B cell (primary cell): ENCODE measurements at regions not wholly inside any gene's neighbourhood (a gene's known extent, or its start where the extent isn't known, plus 50 kb on each side); places are given as distances from the start of the nearest gene placed in this dataset.

Experiments
- ATAC-seq: fragments of 200-7000 bp; cut with Tn5 transposase; one replicate; pipeline ENCODE4 v1.10.0; 2021; ENCODE audit warnings: low read depth, mild to moderate bottlenecking, moderate number of reproducible peaks, moderate library complexity
- CTCF ChIA-PET: fragments of 350-600 bp; sonication (Branson Sonifier 250); formaldehyde crosslinking; loops from one replicate; lab custom pipeline; 2021; ENCODE audit warnings: antibody characterized with exemption, inconsistent platforms; lab: Charles Lee
- POLR2A ChIA-PET: fragments of 350-600 bp; sonication (Branson Sonifier 250); formaldehyde crosslinking; loops from one replicate; lab custom pipeline; 2021; ENCODE audit warnings: antibody characterized with exemption; lab: Charles Lee
- DNase-seq: peaks from one replicate; pipeline ENCODE4 v3.0.0; 2013
- H2AFZ ChIP-seq: 2 replicates; pipeline ENCODE4 v1.6.1; 2012; ENCODE audit warnings: mild to moderate bottlenecking, low read depth, low read length; ENCODE audit not compliant: insufficient read depth, poor library complexity, severe bottlenecking
- H3K27ac ChIP-seq, 2 donors: 1 replicate in 1 of 2; 2 replicates in 1 of 2; pipeline ENCODE4 v1.5.1; 2012 to 2013; ENCODE audit warnings: low read length in 2 of 2, mild to moderate bottlenecking in 2 of 2, moderate library complexity in 1 of 2
- H3K27me3 ChIP-seq, 4 experiments: fragments of 200-600 bp in 1 of 4; sonication (generic) in 1 of 4; replicated peaks in 1 of 4; 1 replicate in 2 of 4; 2 replicates in 2 of 4; pipeline versions ENCODE4 v1.6.1 to v1.7.0; 2013 to 2016; ENCODE audit warnings: low read length in 3 of 4, mild to moderate bottlenecking in 2 of 4, mixed read lengths in 1 of 4, moderate library complexity in 1 of 4; ENCODE audit not compliant: insufficient read depth in 4 of 4, control insufficient read depth in 3 of 4; ENCODE audit errors: control extremely low read depth in 1 of 4
- H3K36me3 ChIP-seq, 2 experiments: replicated peaks in 1 of 2; 1 replicate in 1 of 2; 2 replicates in 1 of 2; pipeline versions ENCODE4 v1.6.1 to v1.7.1; 2013; ENCODE audit warnings: low read length in 1 of 2; ENCODE audit not compliant: insufficient read depth in 2 of 2, control insufficient read depth in 1 of 2; ENCODE audit errors: control extremely low read depth in 1 of 2, extremely low read depth in 1 of 2
- H3K4me1 ChIP-seq, 2 donors: fragments of 200-600 bp in 1 of 2; sonication (generic) in 1 of 2; 1 replicate in 1 of 2; 2 replicates in 1 of 2; pipeline versions ENCODE4 v1.5.1 to v1.6.1; 2013 to 2017; ENCODE audit warnings: low read length in 2 of 2; ENCODE audit not compliant: control insufficient read depth in 2 of 2, insufficient read depth in 2 of 2
- H3K4me2 ChIP-seq: replicated peaks from 2 replicates; pipeline ENCODE3; 2012; ENCODE audit warnings: mild to moderate bottlenecking, low read depth, low read length; ENCODE audit not compliant: poor library complexity, severe bottlenecking
- H3K4me3 ChIP-seq, 5 experiments: fragments of 200-600 bp in 1 of 5; sonication (generic) in 1 of 5; 1 replicate in 3 of 5; 2 replicates in 2 of 5; pipeline versions ENCODE4 v1.5.1 to v1.7.0; 2011 to 2016; ENCODE audit warnings: low read length in 4 of 5, mild to moderate bottlenecking in 4 of 5, low read depth in 2 of 5, control low read depth in 1 of 5, moderate library complexity in 1 of 5; ENCODE audit not compliant: insufficient read depth in 1 of 5; ENCODE audit errors: control extremely low read depth in 1 of 5, extremely low read depth in 1 of 5
- H3K79me2 ChIP-seq: fragments of 200-600 bp; sonication (generic); one replicate; pipeline ENCODE4 v1.6.0; 2016; ENCODE audit warnings: low read length; ENCODE audit not compliant: control insufficient read depth, insufficient read depth
- H3K9ac ChIP-seq: fragments of 200-600 bp; sonication (generic); 2 replicates; pipeline ENCODE4 v1.6.1; 2017; ENCODE audit warnings: mild to moderate bottlenecking, low read length, moderate library complexity
- H3K9me3 ChIP-seq, 3 donors: one replicate each; pipeline versions ENCODE4 v1.6.1 to v1.7.1; 2013; ENCODE audit warnings: low read length in 2 of 3; ENCODE audit not compliant: control insufficient read depth in 2 of 3, insufficient read depth in 1 of 3; ENCODE audit errors: control extremely low read depth in 1 of 3
- H4K20me1 ChIP-seq: 2 replicates; pipeline ENCODE4 v1.6.0; 2012; ENCODE audit warnings: mild to moderate bottlenecking, low read length; ENCODE audit not compliant: insufficient read depth, control insufficient read depth, poor library complexity, severe bottlenecking
- H3K27ac Mint-ChIP-seq: one replicate; pipeline ENCODE4 v1.8.0; 2021; ENCODE audit warnings: mixed read lengths
- H3K27me3 Mint-ChIP-seq: one replicate; pipeline ENCODE4 v1.8.0; 2021; ENCODE audit warnings: mixed read lengths
- H3K4me1 Mint-ChIP-seq: one replicate; pipeline ENCODE4 v1.8.0; 2021; ENCODE audit warnings: mixed read lengths
- H3K4me3 Mint-ChIP-seq: one replicate; pipeline ENCODE4 v1.8.0; 2021; ENCODE audit warnings: mixed read lengths
- H3K9me3 Mint-ChIP-seq: one replicate; pipeline ENCODE4 v1.8.0; 2022; ENCODE audit warnings: mixed read lengths; ENCODE audit not compliant: insufficient read depth
- CTCF ChIP-seq: fragments of 200-600 bp; IDR thresholded peaks from one replicate; pipeline ENCODE4 v1.8.0; 2022; ENCODE audit warnings: antibody characterized with exemption, mild to moderate bottlenecking
- EZH2 ChIP-seq: IDR thresholded peaks from 2 replicates; pipeline ENCODE4 v1.6.1; 2012; ENCODE audit warnings: borderline replicate concordance, low read depth, mild to moderate bottlenecking, moderate library complexity, low read length; ENCODE audit not compliant: insufficient read depth, poor library complexity, severe bottlenecking
- WGBS: methylation state at CpG from one replicate; pipeline ENCODE4 v1.1.5; 2013; ENCODE audit warnings: missing lambda C conversion rate; ENCODE audit not compliant: insufficient coverage; 5-methylcytosine and 5-hydroxymethylcytosine counted together
- intact Hi-C: fragments of 100-400 bp; cut with micrococcal nuclease; formaldehyde crosslinking; loops from one replicate; pipeline ENCODE4 v1.10.0; 2022

GRCh38 chr6:122102026-122102425 is 297.4 kb upstream of the HSF2 start:
- Histone ChIP-seq H3K4me2 (no peak overlapping the region), H3K9ac (no peak overlapping the region), H3K36me3 (no peaks in the 10 kb centered on the region), H2AFZ (no peak overlapping the region), H3K79me2 (no peaks in the 10 kb centered on the region), H3K27ac (no peak overlapping the region), H3K4me3 (no peak overlapping the region), H3K27me3 (no peaks in the 10 kb centered on the region), H3K9me3 (peaks cover 0 to 3% (median 0%) of the 10 kb centered on the region in 3 donors), H3K4me1 (no peaks in the 10 kb centered on the region), H4K20me1 (no peaks in the 10 kb centered on the region)
- Mint-ChIP-seq H3K4me1 (no peaks in the 10 kb centered on the region), H3K27ac (no peak overlapping the region), H3K4me3 (no peak overlapping the region), H3K9me3 (no peaks in the 10 kb centered on the region), H3K27me3 (no peaks in the 10 kb centered on the region)
- POLR2A ChIA-PET, result no interaction called here
- CTCF ChIA-PET, result no interaction called here
- no peak for DNase-seq
- WGBS, result 80% methylated on average over 1 of the region's 3 CpGs
- TF ChIP-seq EZH2 (no peak), CTCF (no peak)
- intact Hi-C loops, result no loop called here
- no peak for ATAC-seq

- Mint-ChIP-seq H3K27me3 (no peaks in the 10 kb centered on the region), H3K4me3 (no peak overlapping the region), H3K9me3 (no peaks in the 10 kb centered on the region), H3K27ac (no peak overlapping the region), H3K4me1 (no peaks in the 10 kb centered on the region)
- H3K79me2 ChIP-seq, result no peaks in the 10 kb centered on the region
- H3K4me3 ChIP-seq, result no peak overlapping the region
- no peak for DNase-seq
- H2AFZ ChIP-seq, result no peak overlapping the region
- POLR2A ChIA-PET, result no interaction called here
- intact Hi-C loops, result no loop called here
- H3K9me3 ChIP-seq, result no peaks in the 10 kb centered on the region
- no peak overlapping the region for H3K4me2 ChIP-seq
- no peak for TF ChIP-seq CTCF
- no peak for TF ChIP-seq EZH2
- H3K9ac ChIP-seq, result no peak overlapping the region
- H4K20me1 ChIP-seq, result no peaks in the 10 kb centered on the region
- WGBS, result 100% methylated on average over 1 of the region's 3 CpGs
- ATAC-seq, result no peak
- H3K36me3 ChIP-seq, result no peaks in the 10 kb centered on the region
- no peak overlapping the region for H3K27ac ChIP-seq
- CTCF ChIA-PET, result no interaction called here
- no peaks in the 10 kb centered on the region for H3K4me1 ChIP-seq
- H3K27me3 ChIP-seq, result no peaks in the 10 kb centered on the region
Measured at GRCh38 chr6:122107256-122107852, 292.1 kb upstream of the HSF2 start.
